Activated CD4-positive, alpha-beta T cell treated with anti-CD3 and anti-CD28 coated beads, Interleukin-2, amount 50 U/mL, for 48 hours (primary cell): ENCODE measurements at regions not wholly inside any gene's neighbourhood (a gene's known extent, or its start where the extent isn't known, plus 50 kb on each side); places are given as distances from the start of the nearest gene placed in this dataset.
"Not testable (repeated sequence)": the region's sequence is repeated elsewhere in the genome, so short reads cannot be mapped to it uniquely, and the experiment has no call there.

ENCODE experiments used
- DNase-seq, 2 experiments: peaks; one replicate each; pipeline ENCODE4 v3.0.0-alpha.2; 2020

- not testable (repeated sequence) for DNase-seq
These were observed 5454.6 kb upstream of the TPTE start for GRCh38 chr21:5066682-5067251.

- DNase-seq = not testable (repeated sequence)
These were observed 5453.9 kb upstream of the TPTE start for GRCh38 chr21:5067326-5068048.

- DNase-seq = not testable (repeated sequence)
These were observed 5452.7 kb upstream of the TPTE start for GRCh38 chr21:5068649-5069048.

GRCh38 chr21:5071180-5071579 is 5450.2 kb upstream of the TPTE start:
- DNase-seq = not testable (repeated sequence)

- not testable (repeated sequence) for DNase-seq
These were observed 5444.5 kb upstream of the TPTE start for GRCh38 chr21:5076854-5077253.

- DNase-seq = not testable (repeated sequence)
These were observed 5442.0 kb upstream of the TPTE start for GRCh38 chr21:5079361-5079760.

- not testable (repeated sequence) for DNase-seq
These were observed 5441.4 kb upstream of the TPTE start for GRCh38 chr21:5080015-5080414.

- DNase-seq = not testable (repeated sequence)
These were observed 5437.1 kb upstream of the TPTE start for GRCh38 chr21:5084246-5084645.

GRCh38 chr21:5085456-5085855 is 5435.9 kb upstream of the TPTE start:
- DNase-seq = not testable (repeated sequence)

- DNase-seq = not testable (repeated sequence)
These were observed 5435.0 kb upstream of the TPTE start for GRCh38 chr21:5086416-5086815.

- DNase-seq = not testable (repeated sequence)
These were observed 5432.6 kb upstream of the TPTE start for GRCh38 chr21:5088820-5089219.

- DNase-seq = not testable (repeated sequence)
These were observed 5431.8 kb upstream of the TPTE start for GRCh38 chr21:5089399-5090089.

- DNase-seq = not testable (repeated sequence)
These were observed 5431.0 kb upstream of the TPTE start for GRCh38 chr21:5090132-5091079.

- not testable (repeated sequence) for DNase-seq
These were observed 5430.1 kb upstream of the TPTE start for GRCh38 chr21:5091274-5091673.

- not testable (repeated sequence) for DNase-seq
These were observed 5425.8 kb upstream of the TPTE start for GRCh38 chr21:5095628-5096027.

- not testable (repeated sequence) for DNase-seq
These were observed 5423.2 kb upstream of the TPTE start for GRCh38 chr21:5098010-5098743.

- DNase-seq = not testable (repeated sequence)
These were observed 5420.7 kb upstream of the TPTE start for GRCh38 chr21:5100604-5101174.

- DNase-seq = peak; percentile 68 to 77
These were observed 5419.6 kb upstream of the TPTE start for GRCh38 chr21:5101749-5102148.

- peak; percentile 46 to 53 for DNase-seq
These were observed 5417.4 kb upstream of the TPTE start for GRCh38 chr21:5103880-5104561.

GRCh38 chr21:5104562-5104928 is 5416.8 kb upstream of the TPTE start:
- DNase-seq = not testable (repeated sequence)
